Fibroblast of upper back skin (primary cell): ENCODE measurements at regions not wholly inside any gene's neighbourhood (a gene's known extent, or its start where the extent isn't known, plus 50 kb on each side); places are given as distances from the start of the nearest gene placed in this dataset.
"Not testable (repeated sequence)": the region's sequence is repeated elsewhere in the genome, so short reads cannot be mapped to it uniquely, and the experiment has no call there.

Source experiments
- DNase-seq: peaks from one replicate; pipeline ENCODE4 v3.0.0-alpha.2; 2013

GRCh38 chr9:97096793-97097192 is 57.9 kb upstream of the CTSV start:
- no peak for DNase-seq

GRCh38 chr9:97089361-97089760 is 50.4 kb upstream of the CTSV start:
- DNase-seq = not testable (repeated sequence)
